Ishikawa (cell line): ENCODE measurements at regions not wholly inside any gene's neighbourhood (a gene's known extent, or its start where the extent isn't known, plus 50 kb on each side); places are given as distances from the start of the nearest gene placed in this dataset.

Experiments
- CREB1 ChIP-seq: IDR thresholded peaks from 2 replicates; pipeline ENCODE4 v1.6.1; 2012; ENCODE audit warnings: low read depth
- NFIC ChIP-seq: IDR thresholded peaks from 2 replicates; pipeline ENCODE4 v1.6.1; 2012
- TAF1 ChIP-seq: IDR thresholded peaks from 2 replicates; pipeline ENCODE4 v1.6.1; 2012; ENCODE audit warnings: low read depth, mild to moderate bottlenecking
- YY1 ChIP-seq: IDR thresholded peaks from 2 replicates; pipeline ENCODE4 v1.6.1; 2012; ENCODE audit warnings: low read depth
- ZBTB7A ChIP-seq: IDR thresholded peaks from 2 replicates; pipeline ENCODE4 v1.6.1; 2012; ENCODE audit warnings: low read depth
- TF ChIP-seq, protein P1 (sequence below): IDR thresholded peaks from 2 replicates; pipeline ENCODE4 v1.6.1; 2012

DNA sequence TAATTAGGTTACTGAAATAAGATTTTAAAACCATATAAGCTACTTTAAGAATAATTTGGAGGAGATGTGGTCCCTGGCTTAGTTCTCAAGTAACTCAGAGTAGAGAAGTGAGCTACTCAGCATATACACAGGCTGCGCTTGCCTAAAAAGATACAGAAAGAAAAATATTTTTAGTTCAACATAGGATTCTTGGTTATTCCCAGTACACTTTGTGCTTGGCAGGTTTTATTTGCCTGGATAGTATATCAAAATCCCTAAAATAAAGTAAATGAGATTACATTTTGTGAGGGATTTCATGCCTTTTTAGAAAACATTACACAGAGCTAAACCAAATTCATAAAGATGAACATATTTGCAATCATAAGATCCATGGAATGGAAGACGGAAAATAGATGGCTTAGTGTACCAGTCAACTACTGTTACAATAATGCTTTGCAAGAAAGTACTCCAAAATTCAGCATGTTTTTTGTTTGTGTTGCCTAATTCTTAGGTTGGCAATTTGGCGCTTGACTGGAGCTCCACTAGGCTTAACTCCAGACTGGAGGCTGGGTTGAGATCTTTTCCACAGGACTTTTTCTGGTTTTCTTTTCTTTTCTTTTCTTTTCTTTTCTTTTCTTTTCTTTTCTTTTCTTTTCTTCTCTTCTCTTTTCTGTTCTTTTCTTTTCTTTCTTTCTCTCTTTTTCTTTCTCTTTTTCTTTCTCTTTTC is 600.5 kb upstream of the SYT4 start:
- TF ChIP-seq NFIC (no peak), YY1 (no peak), ZBTB7A (no peak), TAF1 (no peak), CREB1 (no peak)
- TF ChIP-seq, protein P1, sequence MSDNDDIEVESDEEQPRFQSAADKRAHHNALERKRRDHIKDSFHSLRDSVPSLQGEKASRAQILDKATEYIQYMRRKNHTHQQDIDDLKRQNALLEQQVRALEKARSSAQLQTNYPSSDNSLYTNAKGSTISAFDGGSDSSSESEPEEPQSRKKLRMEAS: no peak
